ENCODE measurements at regions not wholly inside any gene's neighbourhood (a gene's known extent, or its start where the extent isn't known, plus 50 kb on each side); places are given as distances from the start of the nearest gene placed in this dataset.

DNA sequence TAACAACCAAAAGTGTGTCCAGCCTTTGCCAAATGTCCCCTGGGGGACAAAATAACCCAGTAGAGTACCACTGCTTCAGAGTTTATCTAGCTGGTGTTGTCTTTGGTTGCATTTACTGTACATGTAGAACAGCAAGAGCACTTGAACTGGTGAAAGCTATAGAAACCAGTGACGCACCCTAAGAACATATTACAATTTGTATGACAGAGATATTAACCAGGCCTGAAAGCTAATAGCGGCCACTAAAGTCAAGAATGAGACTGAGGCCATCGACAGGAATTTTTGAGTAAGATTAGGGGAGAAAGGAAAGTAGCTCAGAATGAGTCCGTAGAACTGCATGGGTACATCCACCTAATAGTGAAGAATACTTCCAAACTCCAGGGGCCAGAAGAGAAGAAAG lies 236.2 kb downstream of the MTERF1 start:
- intact Hi-C loops (cut with DNase I, micrococcal nuclease), result no loop called here
- peaks cover 10% of the 10 kb centered on the region for H3K9me3 Mint-ChIP-seq
- ChIA-PET CTCF (no interaction called here), POLR2A (no interaction called here)
- TF ChIP-seq, protein P1, sequence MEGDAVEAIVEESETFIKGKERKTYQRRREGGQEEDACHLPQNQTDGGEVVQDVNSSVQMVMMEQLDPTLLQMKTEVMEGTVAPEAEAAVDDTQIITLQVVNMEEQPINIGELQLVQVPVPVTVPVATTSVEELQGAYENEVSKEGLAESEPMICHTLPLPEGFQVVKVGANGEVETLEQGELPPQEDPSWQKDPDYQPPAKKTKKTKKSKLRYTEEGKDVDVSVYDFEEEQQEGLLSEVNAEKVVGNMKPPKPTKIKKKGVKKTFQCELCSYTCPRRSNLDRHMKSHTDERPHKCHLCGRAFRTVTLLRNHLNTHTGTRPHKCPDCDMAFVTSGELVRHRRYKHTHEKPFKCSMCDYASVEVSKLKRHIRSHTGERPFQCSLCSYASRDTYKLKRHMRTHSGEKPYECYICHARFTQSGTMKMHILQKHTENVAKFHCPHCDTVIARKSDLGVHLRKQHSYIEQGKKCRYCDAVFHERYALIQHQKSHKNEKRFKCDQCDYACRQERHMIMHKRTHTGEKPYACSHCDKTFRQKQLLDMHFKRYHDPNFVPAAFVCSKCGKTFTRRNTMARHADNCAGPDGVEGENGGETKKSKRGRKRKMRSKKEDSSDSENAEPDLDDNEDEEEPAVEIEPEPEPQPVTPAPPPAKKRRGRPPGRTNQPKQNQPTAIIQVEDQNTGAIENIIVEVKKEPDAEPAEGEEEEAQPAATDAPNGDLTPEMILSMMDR (IDR thresholded peaks at IDR 0.05), result no peak
- no peaks in the 10 kb centered on the region for H3K4me1 Mint-ChIP-seq (ENCODE audit: low read depth)
- DNase-seq, result no peak
- Histone ChIP-seq H3K36me3 (ENCODE audit: insufficient read depth, low read length) (no peaks in the 10 kb centered on the region), H3K27ac (ENCODE audit: low read depth in 1 of 2, low read length in 2 of 2) (no peak overlapping the region), H3K4me1 (ENCODE audit: insufficient read depth, low read length) (no peaks in the 10 kb centered on the region), H3K9me3 (ENCODE audit: control insufficient read depth in 1 of 2, insufficient read depth in 1 of 2, low read length in 2 of 2) (peaks cover 0 to 4% of the 10 kb centered on the region in 2 experiments), H3K27me3 (ENCODE audit: control insufficient read depth in 1 of 2, insufficient read depth in 2 of 2, low read length in 2 of 2) (no peaks in the 10 kb centered on the region), H3K4me3 (ENCODE audit: low read length) (no peak overlapping the region)
- no peak overlapping the region for H3K27ac Mint-ChIP-seq
- peaks cover 5% of the 10 kb centered on the region for H3K36me3 Mint-ChIP-seq (ENCODE audit: low read depth)
- no peak overlapping the region for H3K4me3 Mint-ChIP-seq
- no peaks in the 10 kb centered on the region for H3K27me3 Mint-ChIP-seq
- ATAC-seq (ENCODE audit: poor library complexity), result no peak

- H3K4me3 ChIP-seq (ENCODE audit: low read length), result no peak overlapping the region
- ChIA-PET CTCF (no interaction called here), POLR2A (no interaction called here)
- Mint-ChIP-seq H3K27ac (no peak overlapping the region), H3K36me3 (ENCODE audit: low read depth) (peaks cover 5% of the 10 kb centered on the region), H3K4me1 (ENCODE audit: low read depth) (no peaks in the 10 kb centered on the region), H3K4me3 (no peak overlapping the region), H3K27me3 (no peaks in the 10 kb centered on the region), H3K9me3 (peaks cover 10% of the 10 kb centered on the region)
- no peaks in the 10 kb centered on the region for H3K27me3 ChIP-seq (ENCODE audit: control insufficient read depth in 1 of 2, insufficient read depth in 2 of 2, low read length in 2 of 2)
- DNase-seq (no peak), ATAC-seq (ENCODE audit: poor library complexity) (no peak)
- intact Hi-C loops (cut with DNase I, micrococcal nuclease), result no loop called here
- no peaks in the 10 kb centered on the region for H3K4me1 ChIP-seq (ENCODE audit: insufficient read depth, low read length)
- no peaks in the 10 kb centered on the region for H3K36me3 ChIP-seq (ENCODE audit: insufficient read depth, low read length)
- H3K9me3 ChIP-seq (ENCODE audit: control insufficient read depth in 1 of 2, insufficient read depth in 1 of 2, low read length in 2 of 2), result peaks cover 0 to 4% of the 10 kb centered on the region in 2 experiments
- H3K27ac ChIP-seq (ENCODE audit: low read depth in 1 of 2, low read length in 2 of 2), result no peak overlapping the region
- TF ChIP-seq, protein P1 (IDR thresholded peaks at IDR 0.05), result no peak
These were observed 235.0 kb downstream of the MTERF1 start for GRCh38 chr7:91645542-91645941.

DNA sequence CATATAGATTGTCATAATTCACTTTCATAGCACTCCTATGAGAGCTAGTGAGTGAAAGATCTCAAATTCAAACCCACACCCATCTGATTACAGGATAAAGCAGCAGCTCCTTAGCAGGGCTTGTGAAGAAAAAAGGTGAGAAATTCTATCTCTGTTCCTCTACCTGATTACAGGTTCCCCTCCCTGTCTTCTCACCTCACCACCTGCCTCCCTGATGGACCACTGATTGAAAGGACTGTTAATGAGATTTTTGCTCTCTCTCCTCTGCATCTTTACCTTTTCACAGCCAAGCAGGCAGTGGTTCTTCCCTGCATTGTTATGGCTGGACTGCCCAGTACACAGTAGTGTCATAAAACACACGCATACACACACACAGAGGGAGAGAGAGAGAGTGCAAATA lies 228.5 kb downstream of the MTERF1 start:
- ChIA-PET CTCF (no interaction called here), POLR2A (no interaction called here)
- Mint-ChIP-seq H3K4me1 (ENCODE audit: low read depth) (no peaks in the 10 kb centered on the region), H3K27me3 (no peaks in the 10 kb centered on the region), H3K27ac (no peak overlapping the region), H3K9me3 (peaks cover 4% of the 10 kb centered on the region), H3K36me3 (ENCODE audit: low read depth) (peaks cover 4% of the 10 kb centered on the region), H3K4me3 (no peak overlapping the region)
- Histone ChIP-seq H3K4me3 (ENCODE audit: low read length) (no peak overlapping the region), H3K27ac (ENCODE audit: low read depth in 1 of 2, low read length in 2 of 2) (no peak overlapping the region), H3K36me3 (ENCODE audit: insufficient read depth, low read length) (no peaks in the 10 kb centered on the region), H3K4me1 (ENCODE audit: insufficient read depth, low read length) (no peaks in the 10 kb centered on the region), H3K9me3 (ENCODE audit: control insufficient read depth in 1 of 2, insufficient read depth in 1 of 2, low read length in 2 of 2) (peaks cover 0 to 4% of the 10 kb centered on the region in 2 experiments), H3K27me3 (ENCODE audit: control insufficient read depth in 1 of 2, insufficient read depth in 2 of 2, low read length in 2 of 2) (no peaks in the 10 kb centered on the region)
- TF ChIP-seq, protein P1 (IDR thresholded peaks at IDR 0.05), result no peak
- DNase-seq (no peak), ATAC-seq (ENCODE audit: poor library complexity) (no peak)
- intact Hi-C loops (cut with DNase I, micrococcal nuclease), result no loop called here

Data from CD4-positive, alpha-beta T cell (primary cell).